Testis (tissue), 2 donors: ENCODE measurements at regions not wholly inside any gene's neighbourhood (a gene's known extent, or its start where the extent isn't known, plus 50 kb on each side); places are given as distances from the start of the nearest gene placed in this dataset.
"Not testable (repeated sequence)": the region's sequence is repeated elsewhere in the genome, so short reads cannot be mapped to it uniquely, and the experiment has no call there.

Source experiments
- DNase-seq: peaks from one replicate; pipeline ENCODE4 v3.0.0-alpha.2; 2019
- H3K27ac ChIP-seq, 2 donors: fragments of 200-600 bp; sonication (generic); one replicate each; pipeline ENCODE4 v1.5.1; 2019
- H3K27me3 ChIP-seq: fragments of 200-600 bp; sonication (generic); one replicate; pipeline ENCODE4 v1.5.1; 2019
- H3K36me3 ChIP-seq: fragments of 200-600 bp; sonication (generic); one replicate; pipeline ENCODE4 v1.5.1; 2017; ENCODE audit warnings: low read depth; ENCODE audit errors: missing control alignments
- H3K4me1 ChIP-seq: fragments of 200-600 bp; sonication (generic); one replicate; pipeline ENCODE4 v1.5.1; 2019
- H3K4me3 ChIP-seq, 2 donors: fragments of 200-600 bp; sonication (generic); one replicate each; pipeline ENCODE4 v1.5.1; 2017 to 2019
- H3K9me3 ChIP-seq: fragments of 200-600 bp; sonication (generic); one replicate; pipeline ENCODE4 v1.5.1; 2017
- WGBS, 2 donors: methylation state at CpG; one replicate each; pipeline ENCODE4 v1.1.5; 2018; 5-methylcytosine and 5-hydroxymethylcytosine counted together
- intact Hi-C: fragments of 100-400 bp; cut with DNase I; formaldehyde crosslinking; loops from one replicate; pipeline ENCODE4 v1.15.1; 2023; ENCODE audit warnings: low total_unique reads

DNA sequence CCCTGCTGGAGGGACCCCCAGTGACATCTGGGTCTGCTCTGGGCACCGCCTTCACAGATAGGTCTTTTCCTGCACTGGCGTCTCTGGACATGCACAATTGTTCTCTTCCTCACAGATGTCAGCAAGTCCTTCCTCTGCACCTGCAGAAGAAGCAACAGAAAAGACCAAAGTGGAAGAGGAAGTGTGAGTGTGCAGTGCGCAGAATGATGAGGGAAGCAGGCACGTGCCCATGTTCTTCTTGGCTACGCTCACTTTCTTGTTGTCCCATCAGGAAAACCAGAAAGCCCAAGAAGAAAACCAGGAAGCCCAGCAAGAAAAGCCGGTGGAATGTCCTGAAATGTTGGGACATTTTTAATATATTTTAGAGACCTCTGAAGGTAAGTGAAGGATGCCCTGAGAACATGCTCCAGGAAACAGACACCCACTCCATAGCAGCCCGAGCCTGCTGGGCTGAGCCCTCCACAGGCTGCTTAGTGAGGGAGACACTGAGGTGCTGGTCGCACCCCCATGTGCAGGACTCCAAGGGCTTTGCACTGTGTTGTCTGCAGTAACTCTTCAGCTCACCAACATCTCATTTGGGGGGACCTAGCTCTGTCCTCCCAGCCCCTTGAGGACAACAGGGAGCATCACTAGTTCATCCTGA, 50.8 kb upstream of the PROP1 start:
- H3K27me3 ChIP-seq, intact Hi-C loops, H3K4me3 ChIP-seq, H3K9me3 ChIP-seq, H3K36me3 ChIP-seq, DNase-seq, H3K27ac ChIP-seq, H3K4me1 ChIP-seq: not testable (repeated sequence)
- 82 to 95% methylated on average over 4 to 8 of the region's 8 CpGs for WGBS, 2 donors

- H3K4me1 ChIP-seq, H3K4me3 ChIP-seq, H3K27me3 ChIP-seq, H3K36me3 ChIP-seq, H3K27ac ChIP-seq, DNase-seq, intact Hi-C loops, H3K9me3 ChIP-seq: not testable (repeated sequence)
- WGBS, 2 donors: no CpG with 5 or more reads among the region's 7 CpGs
Measured at GRCh38 chr5:178045963-178046362, 49.9 kb upstream of the PROP1 start.
